Small intestine (tissue), 7 donors: ENCODE measurements at regions not wholly inside any gene's neighbourhood (a gene's known extent, or its start where the extent isn't known, plus 50 kb on each side); places are given as distances from the start of the nearest gene placed in this dataset.

Source experiments
- DNase-seq, 2 donors: peaks; one replicate each; pipeline versions ENCODE4 v3.0.0 to v3.0.0-alpha.2; 2013
- FAIRE-seq: peaks from 2 replicates; lab custom pipeline; 2012; peaks lifted over from hg19 to GRCh38; lab: Jason Lieb, UNC
- H3K27ac ChIP-seq, 3 donors: one replicate each; pipeline ENCODE4 v1.5.1; 2013; ENCODE audit warnings: low read length in 2 of 3, mild to moderate bottlenecking in 2 of 3, control low read depth in 1 of 3, inconsistent platforms in 1 of 3, low read depth in 1 of 3, moderate library complexity in 1 of 3
- H3K27me3 ChIP-seq, 3 donors: one replicate each; pipeline ENCODE4 v1.6.1; 2013; ENCODE audit warnings: low read length in 3 of 3, inconsistent platforms in 1 of 3; ENCODE audit not compliant: control insufficient read depth in 3 of 3, insufficient read depth in 3 of 3
- H3K36me3 ChIP-seq, 3 donors: one replicate each; pipeline ENCODE4 v1.6.1; 2013; ENCODE audit warnings: low read length in 3 of 3, inconsistent platforms in 1 of 3, low read depth in 1 of 3, mild to moderate bottlenecking in 1 of 3, moderate library complexity in 1 of 3; ENCODE audit not compliant: control insufficient read depth in 3 of 3, insufficient read depth in 2 of 3
- H3K4me1 ChIP-seq, 3 donors: one replicate each; pipeline ENCODE4 v1.6.1; 2013; ENCODE audit warnings: low read length in 2 of 3, inconsistent platforms in 1 of 3, low read depth in 1 of 3, mild to moderate bottlenecking in 1 of 3, moderate library complexity in 1 of 3; ENCODE audit not compliant: control insufficient read depth in 3 of 3, insufficient read depth in 2 of 3
- H3K4me3 ChIP-seq, 3 donors: one replicate each; pipeline ENCODE4 v1.5.1; 2013; ENCODE audit warnings: low read length in 3 of 3, control low read depth in 1 of 3, inconsistent platforms in 1 of 3, low read depth in 1 of 3, mild to moderate bottlenecking in 1 of 3, moderate library complexity in 1 of 3
- H3K9me3 ChIP-seq, 2 donors: one replicate each; pipeline ENCODE4 v1.6.1; 2013; ENCODE audit warnings: low read depth in 1 of 2, low read length in 1 of 2; ENCODE audit not compliant: control insufficient read depth in 2 of 2, insufficient read depth in 1 of 2
- WGBS, 3 donors: extraction: QIAGEN DNeasy Blood & Tissue Kit; methylation state at CpG; one replicate each; pipeline ENCODE4 v1.1.7; 2013; 5-methylcytosine and 5-hydroxymethylcytosine counted together
- donor health status: healthy with polysubstance abuse.
- donor health status: control.
- donor health status: control.
- donor health status: Bipolar disorder and iron deficiency.
- donor health status: healthy.

DNA sequence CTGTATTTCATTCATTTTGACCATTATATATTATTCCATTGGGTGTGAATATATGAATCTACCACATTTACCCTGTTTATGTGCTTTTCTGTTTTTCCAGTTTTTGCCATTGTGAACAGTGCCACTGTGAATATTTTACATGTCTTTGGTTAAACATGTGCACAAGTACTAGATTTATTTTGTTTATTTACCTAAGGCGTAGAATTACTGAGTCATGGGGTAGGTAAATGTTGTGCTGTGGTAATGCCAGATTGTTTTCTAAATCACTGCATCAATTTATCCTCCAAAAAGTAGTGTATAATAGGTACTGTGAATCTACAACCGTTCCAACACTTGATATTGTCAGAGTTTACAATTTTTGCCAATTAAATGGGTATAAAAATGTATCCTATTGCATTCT, 362.1 kb upstream of the AGTR1 start:
- H3K9me3 ChIP-seq: no peaks in the 10 kb centered on the region
- no peaks in the 10 kb centered on the region for H3K27me3 ChIP-seq
- 78 to 89% (median 83%) methylated on average over 2 of the region's 2 CpGs for WGBS, 3 donors
- H3K4me3 ChIP-seq: no peak overlapping the region
- no peak overlapping the region for H3K27ac ChIP-seq
- H3K4me1 ChIP-seq: no peaks in the 10 kb centered on the region
- no peaks in the 10 kb centered on the region for H3K36me3 ChIP-seq
- FAIRE-seq: no peak
- DNase-seq: no peak

DNA sequence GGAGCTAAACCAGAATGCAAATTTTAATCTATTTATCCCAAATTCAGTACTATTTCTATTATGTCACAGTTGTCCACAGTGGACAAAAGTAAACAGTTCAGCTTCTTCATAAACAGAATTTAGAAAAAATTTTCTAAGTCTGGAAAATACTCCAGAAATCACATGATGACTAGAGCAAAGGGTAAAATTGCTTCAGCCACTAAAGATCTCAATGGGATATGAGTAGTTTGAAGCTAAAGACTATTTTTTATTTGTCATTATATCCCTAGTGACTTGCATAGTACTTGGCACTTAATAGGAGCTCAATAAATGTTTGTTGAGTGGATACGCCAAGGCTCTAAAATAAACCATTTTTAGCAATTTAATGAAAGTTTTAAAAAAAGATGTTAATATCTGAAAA, 354.3 kb upstream of the AGTR1 start:
- Histone ChIP-seq H3K4me3 (no peak overlapping the region), H3K4me1 (no peaks in the 10 kb centered on the region), H3K27me3 (no peaks in the 10 kb centered on the region), H3K9me3 (peaks cover 0 to 2% of the 10 kb centered on the region in 2 donors), H3K27ac (no peak overlapping the region), H3K36me3 (no peaks in the 10 kb centered on the region)
- no peak for FAIRE-seq
- 83 to 93% (median 93%) methylated on average over 1 of the region's 1 CpG for WGBS, 3 donors
- DNase-seq: no peak

DNA sequence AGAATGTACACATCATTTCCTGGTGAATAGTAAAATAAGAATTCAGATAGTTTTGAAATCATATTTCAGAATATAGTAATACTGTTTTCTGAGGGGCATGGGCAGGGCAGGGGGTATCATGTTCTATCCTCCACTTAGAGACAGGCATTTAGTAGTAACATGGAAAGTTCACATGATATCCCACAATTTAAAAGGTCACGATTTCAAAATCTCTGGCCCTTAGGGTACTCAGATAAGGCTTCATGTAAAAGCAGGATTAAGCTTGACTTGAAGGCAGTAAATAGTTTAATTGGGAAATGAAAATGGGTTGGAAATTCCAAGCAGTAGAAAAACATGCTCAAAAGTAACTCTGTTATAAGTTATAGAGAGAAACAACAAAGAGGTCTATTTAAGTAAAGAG, 353.2 kb upstream of the AGTR1 start:
- FAIRE-seq: no peak

DNA sequence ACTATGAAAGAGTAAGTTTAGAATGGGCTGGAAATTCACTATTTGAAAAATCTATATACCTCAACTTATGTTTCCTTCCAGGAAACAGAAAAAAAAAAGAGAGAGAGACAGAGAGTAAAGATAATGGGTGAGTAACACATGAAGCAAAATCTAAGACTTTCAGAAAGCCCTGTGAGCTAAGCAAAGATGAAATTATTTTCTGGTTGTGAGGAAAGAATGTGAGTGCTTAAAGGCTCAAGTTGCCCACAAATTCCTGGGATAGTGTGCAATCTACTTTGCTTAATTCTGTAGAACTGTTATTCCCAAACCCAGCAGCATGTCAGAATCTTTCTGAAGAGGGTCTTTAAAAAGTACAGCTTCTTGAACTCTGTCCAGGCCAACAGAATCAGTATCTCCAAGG, 337.7 kb upstream of the AGTR1 start:
- H3K9me3 ChIP-seq: no peaks in the 10 kb centered on the region
- peaks cover 0 to 2% (median 0%) of the 10 kb centered on the region in 3 donors for H3K27me3 ChIP-seq
- H3K4me1 ChIP-seq: no peaks in the 10 kb centered on the region
- DNase-seq (no peak), FAIRE-seq (no peak)
- no peak overlapping the region for H3K4me3 ChIP-seq
- no peak overlapping the region for H3K27ac ChIP-seq
- H3K36me3 ChIP-seq: no peaks in the 10 kb centered on the region

More for the DNA sequence above, 353.2 kb upstream of the AGTR1 start:
- 52 to 76% (median 71%) methylated on average over 1 of the region's 1 CpG for WGBS, 3 donors
- Histone ChIP-seq H3K9me3 (peaks cover 0 to 2% of the 10 kb centered on the region in 2 donors), H3K27ac (no peak overlapping the region), H3K4me1 (no peaks in the 10 kb centered on the region), H3K36me3 (no peaks in the 10 kb centered on the region), H3K27me3 (no peaks in the 10 kb centered on the region), H3K4me3 (no peak overlapping the region)
- no peak for DNase-seq

DNA sequence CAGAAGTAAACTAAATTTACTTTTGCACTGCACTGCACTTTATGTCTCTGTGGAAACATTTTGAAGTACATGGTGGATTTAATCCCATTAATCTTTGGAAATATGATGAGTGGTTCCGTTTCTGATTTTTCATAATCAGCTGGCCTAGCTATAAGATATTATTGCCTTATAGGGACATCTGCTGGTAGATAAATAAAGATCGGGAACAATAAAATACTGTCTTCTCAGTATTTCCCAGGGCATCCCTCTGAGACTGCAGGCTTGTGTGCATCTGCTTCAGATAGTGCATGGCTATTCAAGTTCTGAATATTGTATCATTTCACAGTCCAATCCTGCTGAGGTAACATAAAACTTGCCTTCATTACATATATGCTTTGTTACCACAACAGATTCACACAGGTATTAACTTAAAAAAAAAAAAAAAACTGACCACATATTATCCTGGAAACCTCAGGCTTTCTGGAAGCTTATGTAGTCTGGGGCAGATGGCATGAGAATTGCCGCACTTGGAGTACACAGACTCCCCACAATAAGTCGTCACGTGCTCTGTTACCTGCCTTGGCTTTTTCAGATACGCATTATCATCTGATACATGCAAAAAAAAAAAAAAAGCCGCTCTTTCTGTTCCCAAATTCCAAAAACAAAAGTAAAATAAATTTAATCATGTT, 330.8 kb upstream of the AGTR1 start:
- Histone ChIP-seq H3K27ac (no peak overlapping the region), H3K4me1 (no peaks in the 10 kb centered on the region), H3K9me3 (no peaks in the 10 kb centered on the region), H3K4me3 (no peak overlapping the region), H3K36me3 (no peaks in the 10 kb centered on the region), H3K27me3 (peaks cover 0 to 2% (median 0%) of the 10 kb centered on the region in 3 donors)
- no peak for FAIRE-seq
- DNase-seq: no peak
- 64 to 72% (median 65%) methylated on average over 7 of the region's 7 CpGs for WGBS, 3 donors

DNA sequence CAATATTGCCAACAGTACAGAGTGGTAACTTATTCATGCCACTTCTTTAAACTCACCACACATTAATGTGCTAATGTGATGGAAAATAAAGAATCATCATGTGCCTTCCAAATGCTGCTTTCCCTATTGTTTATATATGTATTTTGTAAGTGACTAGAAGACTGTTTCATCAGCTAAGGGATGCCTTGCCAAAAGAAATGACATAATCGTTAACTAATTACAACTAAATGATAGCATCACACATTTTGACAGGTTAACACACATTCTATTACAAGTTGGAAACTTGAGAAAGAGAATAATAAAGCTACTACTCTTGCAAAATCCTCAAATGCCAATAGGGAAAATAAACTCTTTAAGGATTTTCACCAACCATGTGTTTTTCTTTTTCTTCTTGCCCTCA, 329.9 kb upstream of the AGTR1 start:
- no peak for FAIRE-seq
- no peaks in the 10 kb centered on the region for H3K36me3 ChIP-seq
- peaks cover 0 to 2% (median 0%) of the 10 kb centered on the region in 3 donors for H3K27me3 ChIP-seq
- no peak for DNase-seq
- H3K9me3 ChIP-seq: no peaks in the 10 kb centered on the region
- 18 to 54% (median 40%) methylated on average over 1 of the region's 1 CpG for WGBS, 3 donors
- H3K27ac ChIP-seq: no peak overlapping the region
- H3K4me1 ChIP-seq: no peaks in the 10 kb centered on the region
- no peak overlapping the region for H3K4me3 ChIP-seq

DNA sequence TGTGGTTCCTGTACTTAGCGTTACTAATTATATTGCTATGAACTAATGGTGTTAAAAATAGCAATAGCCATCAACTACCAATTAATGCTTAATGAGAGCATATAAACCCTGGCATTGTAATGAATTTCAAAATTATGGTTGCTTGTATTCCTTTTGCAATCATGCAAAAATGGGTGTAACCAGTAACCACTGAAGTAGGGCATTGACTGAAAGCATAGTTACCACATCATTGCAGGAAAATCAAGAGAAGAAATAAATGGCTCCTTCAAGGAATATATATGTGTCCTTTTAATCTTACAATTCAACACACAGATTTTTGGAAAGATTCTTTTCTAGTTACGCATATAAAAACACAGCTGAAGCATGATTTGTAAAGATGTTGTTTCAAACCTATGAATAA, 328.3 kb upstream of the AGTR1 start:
- DNase-seq: no peak
- WGBS, 3 donors: 85 to 91% (median 88%) methylated on average over 2 of the region's 2 CpGs
- H3K4me1 ChIP-seq: no peaks in the 10 kb centered on the region
- FAIRE-seq: no peak
- no peak overlapping the region for H3K4me3 ChIP-seq
- no peak overlapping the region for H3K27ac ChIP-seq
- no peaks in the 10 kb centered on the region for H3K9me3 ChIP-seq
- no peaks in the 10 kb centered on the region for H3K27me3 ChIP-seq
- H3K36me3 ChIP-seq: no peaks in the 10 kb centered on the region

DNA sequence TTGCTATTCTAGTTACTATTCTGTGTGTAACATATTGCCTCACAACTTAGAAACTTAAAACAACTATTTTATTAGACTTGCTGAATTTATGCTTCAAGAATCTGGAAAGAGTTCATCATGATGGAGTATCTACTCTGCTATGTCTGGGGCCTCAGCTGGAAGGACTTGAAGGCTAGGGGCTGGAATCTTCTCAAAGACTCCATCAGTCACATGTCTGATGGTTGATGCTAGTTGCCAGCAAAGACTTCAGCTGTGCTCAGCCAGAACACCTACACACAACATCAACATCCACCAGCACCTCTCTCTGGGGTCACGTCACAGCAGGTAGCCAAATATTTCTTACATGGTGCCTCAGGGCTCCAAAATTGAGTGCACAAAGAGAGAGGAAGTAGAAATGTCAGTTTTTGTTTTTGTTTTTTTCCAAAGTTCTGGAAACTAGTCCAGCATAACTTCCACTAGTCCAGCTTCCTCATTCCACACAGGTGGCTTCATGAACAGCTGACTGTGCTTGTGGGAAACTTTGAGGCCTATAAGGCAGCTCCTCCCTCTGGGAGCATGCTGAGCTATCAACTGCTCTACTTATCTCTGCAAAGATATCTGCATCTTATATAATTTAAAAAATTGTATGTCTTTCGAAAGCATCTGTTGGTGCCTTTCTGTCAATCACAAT, 325.4 kb upstream of the AGTR1 start:
- no peak overlapping the region for H3K27ac ChIP-seq
- no peaks in the 10 kb centered on the region for H3K9me3 ChIP-seq
- DNase-seq (peak; percentile 1 to 22), FAIRE-seq (no peak)
- no peaks in the 10 kb centered on the region for H3K36me3 ChIP-seq
- H3K27me3 ChIP-seq: no peaks in the 10 kb centered on the region
- WGBS, 3 donors: 77 to 86% (median 80%) methylated on average over 2 of the region's 2 CpGs
- H3K4me1 ChIP-seq: no peaks in the 10 kb centered on the region
- no peak overlapping the region for H3K4me3 ChIP-seq

DNA sequence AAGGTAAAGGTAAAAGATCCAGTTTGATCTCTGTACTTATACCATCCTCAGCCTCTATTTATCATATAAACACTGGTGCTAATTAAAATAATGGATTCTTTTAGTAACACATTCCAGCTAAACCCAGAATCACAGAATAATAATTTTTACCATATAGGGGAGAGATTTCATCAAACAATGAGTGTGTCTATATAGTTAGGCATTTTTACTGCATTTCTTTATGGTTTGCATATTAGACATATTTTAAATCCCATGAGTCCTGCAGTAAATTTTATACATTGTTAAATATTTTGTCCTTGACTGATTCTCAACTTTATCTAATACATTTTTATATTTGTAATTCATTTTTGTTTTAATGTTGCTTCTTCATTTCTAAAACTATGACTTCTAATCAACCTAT, 323.7 kb upstream of the AGTR1 start:
- Histone ChIP-seq H3K27me3 (no peaks in the 10 kb centered on the region), H3K9me3 (no peaks in the 10 kb centered on the region), H3K27ac (no peak overlapping the region), H3K4me3 (no peak overlapping the region), H3K4me1 (no peaks in the 10 kb centered on the region), H3K36me3 (no peaks in the 10 kb centered on the region)
- DNase-seq (no peak), FAIRE-seq (peak; percentile 10)
